Activated T-cell treated with anti-CD3 and anti-CD28 coated beads, Interleukin-2, amount 50 U/mL, for 4 hours (primary cell): ENCODE measurements at regions not wholly inside any gene's neighbourhood (a gene's known extent, or its start where the extent isn't known, plus 50 kb on each side); places are given as distances from the start of the nearest gene placed in this dataset.

Source experiments
- ATAC-seq, 2 donors: fragments of 200-7000 bp; cut with Tn5 transposase; one replicate each; pipeline ENCODE4 v1.10.0; 2021
- DNase-seq: peaks from one replicate; pipeline ENCODE4 v3.0.0-alpha.2; 2020
- H3K27me3 Mint-ChIP-seq: one replicate; pipeline ENCODE4 v1.8.0; 2021; ENCODE audit warnings: low read depth, mixed read lengths
- H3K36me3 Mint-ChIP-seq: one replicate; pipeline ENCODE4 v1.8.0; 2022; ENCODE audit warnings: mixed read lengths; ENCODE audit not compliant: insufficient read depth
- H3K4me1 Mint-ChIP-seq: one replicate; pipeline ENCODE4 v1.8.0; 2021; ENCODE audit warnings: low read depth, mixed read lengths
- H3K4me3 Mint-ChIP-seq: one replicate; pipeline ENCODE4 v1.8.0; 2021; ENCODE audit warnings: mild to moderate bottlenecking, moderate library complexity, mixed read lengths
- H3K9me3 Mint-ChIP-seq: one replicate; pipeline ENCODE4 v1.8.0; 2021; ENCODE audit warnings: mixed read lengths

GRCh38 chr6:119449331-119450156 lies 100.0 kb upstream of the MAN1A1 start:
- H3K27me3 Mint-ChIP-seq = no peaks in the 10 kb centered on the region
- no peaks in the 10 kb centered on the region for H3K9me3 Mint-ChIP-seq
- DNase-seq = no peak
- ATAC-seq = no peak
- H3K4me3 Mint-ChIP-seq = no peak overlapping the region
- peaks cover 2% of the 10 kb centered on the region for H3K4me1 Mint-ChIP-seq
- H3K36me3 Mint-ChIP-seq = no peaks in the 10 kb centered on the region

GRCh38 chr6:119447921-119448320 lies 98.4 kb upstream of the MAN1A1 start:
- Mint-ChIP-seq H3K27me3 (no peaks in the 10 kb centered on the region), H3K4me3 (no peak overlapping the region), H3K9me3 (no peaks in the 10 kb centered on the region), H3K4me1 (peaks cover 6% of the 10 kb centered on the region), H3K36me3 (no peaks in the 10 kb centered on the region)
- no peak for ATAC-seq
- no peak for DNase-seq

- no peaks in the 10 kb centered on the region for H3K9me3 Mint-ChIP-seq
- H3K4me3 Mint-ChIP-seq = no peak overlapping the region
- no peaks in the 10 kb centered on the region for H3K36me3 Mint-ChIP-seq
- H3K27me3 Mint-ChIP-seq = no peaks in the 10 kb centered on the region
- peaks cover 8% of the 10 kb centered on the region for H3K4me1 Mint-ChIP-seq
- no peak for DNase-seq
- no peak for ATAC-seq
Observed at GRCh38 chr6:119446609-119447008, 97.0 kb upstream of the MAN1A1 start.

- ATAC-seq (peak; percentile 36 to 38), DNase-seq (no peak)
- no peaks in the 10 kb centered on the region for H3K9me3 Mint-ChIP-seq
- H3K36me3 Mint-ChIP-seq = no peaks in the 10 kb centered on the region
- no peaks in the 10 kb centered on the region for H3K27me3 Mint-ChIP-seq
- peaks cover 8% of the 10 kb centered on the region for H3K4me1 Mint-ChIP-seq
- no peak overlapping the region for H3K4me3 Mint-ChIP-seq
Observed at GRCh38 chr6:119446115-119446554, 96.6 kb upstream of the MAN1A1 start.

- no peak overlapping the region for H3K4me3 Mint-ChIP-seq
- ATAC-seq = no peak
- DNase-seq = no peak
- H3K4me1 Mint-ChIP-seq = peaks cover 8% of the 10 kb centered on the region
- no peaks in the 10 kb centered on the region for H3K36me3 Mint-ChIP-seq
- H3K9me3 Mint-ChIP-seq = no peaks in the 10 kb centered on the region
- no peaks in the 10 kb centered on the region for H3K27me3 Mint-ChIP-seq
Observed at GRCh38 chr6:119445666-119446065, 96.1 kb upstream of the MAN1A1 start.

- H3K27me3 Mint-ChIP-seq = no peaks in the 10 kb centered on the region
- H3K4me3 Mint-ChIP-seq = no peak overlapping the region
- DNase-seq (no peak), ATAC-seq (no peak)
- no peaks in the 10 kb centered on the region for H3K36me3 Mint-ChIP-seq
- no peaks in the 10 kb centered on the region for H3K9me3 Mint-ChIP-seq
- peaks cover 8% of the 10 kb centered on the region for H3K4me1 Mint-ChIP-seq
Observed at GRCh38 chr6:119444642-119445557, 95.3 kb upstream of the MAN1A1 start.

GRCh38 chr6:119443993-119444641 lies 94.6 kb upstream of the MAN1A1 start:
- no peak for DNase-seq
- Mint-ChIP-seq H3K27me3 (no peaks in the 10 kb centered on the region), H3K36me3 (no peaks in the 10 kb centered on the region), H3K4me1 (peaks cover 8% of the 10 kb centered on the region), H3K4me3 (no peak overlapping the region), H3K9me3 (no peaks in the 10 kb centered on the region)
- no peak for ATAC-seq

- Mint-ChIP-seq H3K4me1 (peaks cover 8% of the 10 kb centered on the region), H3K9me3 (no peaks in the 10 kb centered on the region), H3K27me3 (no peaks in the 10 kb centered on the region), H3K36me3 (no peaks in the 10 kb centered on the region), H3K4me3 (no peak overlapping the region)
- DNase-seq (no peak), ATAC-seq (no peak)
Observed at GRCh38 chr6:119442776-119443184, 93.2 kb upstream of the MAN1A1 start.

GRCh38 chr6:119440953-119441352 lies 91.4 kb upstream of the MAN1A1 start:
- Mint-ChIP-seq H3K27me3 (no peaks in the 10 kb centered on the region), H3K4me1 (peaks cover 6% of the 10 kb centered on the region), H3K36me3 (no peaks in the 10 kb centered on the region), H3K4me3 (no peak overlapping the region), H3K9me3 (no peaks in the 10 kb centered on the region)
- ATAC-seq = no peak
- no peak for DNase-seq

GRCh38 chr6:119436583-119436982 lies 87.0 kb upstream of the MAN1A1 start:
- no peaks in the 10 kb centered on the region for H3K27me3 Mint-ChIP-seq
- no peak for ATAC-seq
- H3K4me3 Mint-ChIP-seq = no peak overlapping the region
- H3K9me3 Mint-ChIP-seq = no peaks in the 10 kb centered on the region
- DNase-seq = no peak
- H3K4me1 Mint-ChIP-seq = no peaks in the 10 kb centered on the region
- H3K36me3 Mint-ChIP-seq = no peaks in the 10 kb centered on the region

GRCh38 chr6:119431799-119432198 lies 82.2 kb upstream of the MAN1A1 start:
- H3K4me1 Mint-ChIP-seq = no peaks in the 10 kb centered on the region
- no peaks in the 10 kb centered on the region for H3K9me3 Mint-ChIP-seq
- H3K27me3 Mint-ChIP-seq = no peaks in the 10 kb centered on the region
- ATAC-seq (no peak), DNase-seq (no peak)
- H3K36me3 Mint-ChIP-seq = no peaks in the 10 kb centered on the region
- H3K4me3 Mint-ChIP-seq = no peak overlapping the region

- Mint-ChIP-seq H3K27me3 (no peaks in the 10 kb centered on the region), H3K4me3 (no peak overlapping the region), H3K36me3 (no peaks in the 10 kb centered on the region), H3K4me1 (no peaks in the 10 kb centered on the region), H3K9me3 (no peaks in the 10 kb centered on the region)
- no peak for ATAC-seq
- DNase-seq = no peak
Observed at GRCh38 chr6:119430805-119431204, 81.2 kb upstream of the MAN1A1 start.

GRCh38 chr6:119428633-119429032 lies 79.1 kb upstream of the MAN1A1 start:
- Mint-ChIP-seq H3K36me3 (no peaks in the 10 kb centered on the region), H3K27me3 (no peaks in the 10 kb centered on the region), H3K4me3 (no peak overlapping the region), H3K9me3 (peaks cover 5% of the 10 kb centered on the region), H3K4me1 (no peaks in the 10 kb centered on the region)
- DNase-seq (no peak), ATAC-seq (no peak)

GRCh38 chr6:119426619-119427018 lies 77.1 kb upstream of the MAN1A1 start:
- H3K27me3 Mint-ChIP-seq = no peaks in the 10 kb centered on the region
- no peak for ATAC-seq
- H3K4me3 Mint-ChIP-seq = no peak overlapping the region
- no peaks in the 10 kb centered on the region for H3K36me3 Mint-ChIP-seq
- H3K4me1 Mint-ChIP-seq = no peaks in the 10 kb centered on the region
- H3K9me3 Mint-ChIP-seq = peaks cover 7% of the 10 kb centered on the region
- no peak for DNase-seq
